Lower leg skin (tissue), 3 donors: ENCODE measurements at regions not wholly inside any gene's neighbourhood (a gene's known extent, or its start where the extent isn't known, plus 50 kb on each side); places are given as distances from the start of the nearest gene placed in this dataset.

Experiments
- CTCF ChIP-seq, 3 donors: fragments of 450-650 bp; IDR thresholded peaks; one replicate each; pipeline ENCODE4 v1.5.1; 2016; ENCODE audit warnings: antibody characterized with exemption in 3 of 3, mild to moderate bottlenecking in 3 of 3, moderate library complexity in 2 of 3
- POLR2A ChIP-seq, 2 donors: fragments of 450-650 bp; IDR thresholded peaks; one replicate each; pipeline ENCODE4 v1.6.1; 2016 to 2017; ENCODE audit warnings: antibody characterized with exemption in 2 of 2, mild to moderate bottlenecking in 1 of 2, moderate library complexity in 1 of 2

GRCh38 chr5:164728733-164729132 lies 1223.3 kb downstream of the MAT2B start:
- TF ChIP-seq CTCF (IDR thresholded peaks at IDR 0.05) (no peak), POLR2A (IDR thresholded peaks at IDR 0.05) (no peak)
